ENCODE measurements at regions not wholly inside any gene's neighbourhood (a gene's known extent, or its start where the extent isn't known, plus 50 kb on each side); places are given as distances from the start of the nearest gene placed in this dataset.

- no peaks in the 10 kb centered on the region for H3K36me3 ChIP-seq (ENCODE audit: low read length)
- H3K9ac ChIP-seq (ENCODE audit: low read length), result no peak overlapping the region
- H3K9me2 ChIP-seq (replicated peaks; ENCODE audit: insufficient read depth, low read length), result no peaks in the 10 kb centered on the region
- H3K27me3 ChIP-seq (ENCODE audit: low read length), result no peaks in the 10 kb centered on the region
- no peaks in the 10 kb centered on the region for H4K20me1 ChIP-seq (ENCODE audit: low read depth, low read length)
- no peaks in the 10 kb centered on the region for H3K79me2 ChIP-seq (ENCODE audit: insufficient read depth, low read length)
- H3F3A ChIP-seq (ENCODE audit: insufficient read depth), result no peaks in the 10 kb centered on the region
- no peak overlapping the region for H3K27ac ChIP-seq (ENCODE audit: low read depth, low read length)
- H3K9me3 ChIP-seq (ENCODE audit: insufficient read depth, low read length), result no peaks in the 10 kb centered on the region
- TF ChIP-seq, protein P1, sequence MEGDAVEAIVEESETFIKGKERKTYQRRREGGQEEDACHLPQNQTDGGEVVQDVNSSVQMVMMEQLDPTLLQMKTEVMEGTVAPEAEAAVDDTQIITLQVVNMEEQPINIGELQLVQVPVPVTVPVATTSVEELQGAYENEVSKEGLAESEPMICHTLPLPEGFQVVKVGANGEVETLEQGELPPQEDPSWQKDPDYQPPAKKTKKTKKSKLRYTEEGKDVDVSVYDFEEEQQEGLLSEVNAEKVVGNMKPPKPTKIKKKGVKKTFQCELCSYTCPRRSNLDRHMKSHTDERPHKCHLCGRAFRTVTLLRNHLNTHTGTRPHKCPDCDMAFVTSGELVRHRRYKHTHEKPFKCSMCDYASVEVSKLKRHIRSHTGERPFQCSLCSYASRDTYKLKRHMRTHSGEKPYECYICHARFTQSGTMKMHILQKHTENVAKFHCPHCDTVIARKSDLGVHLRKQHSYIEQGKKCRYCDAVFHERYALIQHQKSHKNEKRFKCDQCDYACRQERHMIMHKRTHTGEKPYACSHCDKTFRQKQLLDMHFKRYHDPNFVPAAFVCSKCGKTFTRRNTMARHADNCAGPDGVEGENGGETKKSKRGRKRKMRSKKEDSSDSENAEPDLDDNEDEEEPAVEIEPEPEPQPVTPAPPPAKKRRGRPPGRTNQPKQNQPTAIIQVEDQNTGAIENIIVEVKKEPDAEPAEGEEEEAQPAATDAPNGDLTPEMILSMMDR (IDR thresholded peaks at IDR 0.05; ENCODE audit: insufficient read depth, low read length, poor library complexity, severe bottlenecking), result no peak
- TF ChIP-seq EZH2phosphoT487 (conservative IDR thresholded peaks at IDR 0.05; ENCODE audit: low read length), result no peak
- no peak overlapping the region for H2AFZ ChIP-seq (ENCODE audit: low read depth, low read length, severe bottlenecking)
- H3K4me2 ChIP-seq (ENCODE audit: low read depth, low read length, poor library complexity, severe bottlenecking), result no peak overlapping the region
- no peak overlapping the region for H3K4me3 ChIP-seq (ENCODE audit: insufficient read depth, low read length, poor library complexity, severe bottlenecking)
These were observed 50.1 kb upstream of the EFEMP1 start for GRCh38 chr2:55973673-55974072.

DNA sequence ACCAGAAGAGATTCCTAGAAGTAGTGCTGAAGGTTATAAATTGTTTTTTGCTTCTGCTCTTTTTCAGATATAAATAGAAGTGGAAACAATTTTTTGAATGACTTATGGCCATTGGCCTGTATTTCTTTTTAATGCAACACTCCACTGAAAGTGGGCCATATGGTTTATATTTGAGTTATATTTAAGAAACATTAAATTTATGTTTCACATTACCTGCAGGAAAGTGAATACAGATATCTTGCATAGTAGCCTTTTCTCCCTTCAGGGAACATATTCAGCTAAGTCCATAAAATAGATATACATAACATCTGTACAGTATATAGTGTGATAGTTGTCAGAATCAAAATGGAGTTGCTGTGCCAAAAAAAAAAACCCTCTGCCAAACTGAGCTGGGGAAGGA, 53.1 kb upstream of the EFEMP1 start:
- Histone ChIP-seq H3K27me3 (ENCODE audit: low read length) (no peaks in the 10 kb centered on the region), H2AFZ (ENCODE audit: low read depth, low read length, severe bottlenecking) (no peak overlapping the region), H3K79me2 (ENCODE audit: insufficient read depth, low read length) (no peaks in the 10 kb centered on the region), H4K20me1 (ENCODE audit: low read depth, low read length) (no peaks in the 10 kb centered on the region), H3K9me2 (replicated peaks; ENCODE audit: insufficient read depth, low read length) (no peaks in the 10 kb centered on the region), H3K9me3 (ENCODE audit: insufficient read depth, low read length) (no peaks in the 10 kb centered on the region), H3F3A (ENCODE audit: insufficient read depth) (no peaks in the 10 kb centered on the region), H3K9ac (ENCODE audit: low read length) (no peak overlapping the region), H3K36me3 (ENCODE audit: low read length) (no peaks in the 10 kb centered on the region), H3K4me3 (ENCODE audit: insufficient read depth, low read length, poor library complexity, severe bottlenecking) (no peak overlapping the region), H3K4me2 (ENCODE audit: low read depth, low read length, poor library complexity, severe bottlenecking) (no peak overlapping the region), H3K27ac (ENCODE audit: low read depth, low read length) (no peak overlapping the region)
- TF ChIP-seq EZH2phosphoT487 (conservative IDR thresholded peaks at IDR 0.05; ENCODE audit: low read length), result no peak
- TF ChIP-seq, protein P1 (IDR thresholded peaks at IDR 0.05; ENCODE audit: insufficient read depth, low read length, poor library complexity, severe bottlenecking), result no peak

DNA sequence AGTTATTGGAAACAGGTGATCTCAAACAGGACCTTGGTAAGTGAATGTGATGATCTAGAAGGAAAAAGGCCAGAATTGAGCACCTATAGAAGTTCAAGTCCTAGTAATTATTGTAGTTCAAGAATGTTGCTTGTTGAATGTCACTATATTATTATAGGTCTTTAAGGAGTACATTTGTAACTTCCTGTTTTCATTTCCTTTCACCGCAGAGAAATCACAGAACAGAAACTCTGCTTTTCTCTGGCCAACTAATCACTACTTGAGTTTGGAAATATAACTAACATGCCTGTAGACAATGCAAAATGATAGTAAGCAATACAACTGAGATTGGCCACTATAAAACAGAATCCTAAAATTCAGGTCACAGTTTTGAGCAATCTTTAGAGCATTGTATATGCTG, 61.8 kb upstream of the EFEMP1 start:
- H3K36me3 ChIP-seq (ENCODE audit: low read length), result no peaks in the 10 kb centered on the region
- H3K4me2 ChIP-seq (ENCODE audit: low read depth, low read length, poor library complexity, severe bottlenecking), result no peak overlapping the region

More for the DNA sequence above, 61.8 kb upstream of the EFEMP1 start:
- Histone ChIP-seq H2AFZ (ENCODE audit: low read depth, low read length, severe bottlenecking) (no peak overlapping the region), H3K9me2 (replicated peaks; ENCODE audit: insufficient read depth, low read length) (no peaks in the 10 kb centered on the region), H3K27me3 (ENCODE audit: low read length) (no peaks in the 10 kb centered on the region), H3K79me2 (ENCODE audit: insufficient read depth, low read length) (no peaks in the 10 kb centered on the region), H4K20me1 (ENCODE audit: low read depth, low read length) (no peaks in the 10 kb centered on the region), H3K27ac (ENCODE audit: low read depth, low read length) (no peak overlapping the region), H3F3A (ENCODE audit: insufficient read depth) (no peaks in the 10 kb centered on the region), H3K9me3 (ENCODE audit: insufficient read depth, low read length) (no peaks in the 10 kb centered on the region), H3K9ac (ENCODE audit: low read length) (no peak overlapping the region), H3K4me3 (ENCODE audit: insufficient read depth, low read length, poor library complexity, severe bottlenecking) (no peak overlapping the region)
- TF ChIP-seq, protein P1 (IDR thresholded peaks at IDR 0.05; ENCODE audit: insufficient read depth, low read length, poor library complexity, severe bottlenecking), result no peak
